ENCODE measurements at regions not wholly inside any gene's neighbourhood (a gene's known extent, or its start where the extent isn't known, plus 50 kb on each side); places are given as distances from the start of the nearest gene placed in this dataset.

GRCh38 chr15:70318594-70319465, 221.1 kb upstream of the TLE3 start (continued):
- TF ChIP-seq, protein P1, sequence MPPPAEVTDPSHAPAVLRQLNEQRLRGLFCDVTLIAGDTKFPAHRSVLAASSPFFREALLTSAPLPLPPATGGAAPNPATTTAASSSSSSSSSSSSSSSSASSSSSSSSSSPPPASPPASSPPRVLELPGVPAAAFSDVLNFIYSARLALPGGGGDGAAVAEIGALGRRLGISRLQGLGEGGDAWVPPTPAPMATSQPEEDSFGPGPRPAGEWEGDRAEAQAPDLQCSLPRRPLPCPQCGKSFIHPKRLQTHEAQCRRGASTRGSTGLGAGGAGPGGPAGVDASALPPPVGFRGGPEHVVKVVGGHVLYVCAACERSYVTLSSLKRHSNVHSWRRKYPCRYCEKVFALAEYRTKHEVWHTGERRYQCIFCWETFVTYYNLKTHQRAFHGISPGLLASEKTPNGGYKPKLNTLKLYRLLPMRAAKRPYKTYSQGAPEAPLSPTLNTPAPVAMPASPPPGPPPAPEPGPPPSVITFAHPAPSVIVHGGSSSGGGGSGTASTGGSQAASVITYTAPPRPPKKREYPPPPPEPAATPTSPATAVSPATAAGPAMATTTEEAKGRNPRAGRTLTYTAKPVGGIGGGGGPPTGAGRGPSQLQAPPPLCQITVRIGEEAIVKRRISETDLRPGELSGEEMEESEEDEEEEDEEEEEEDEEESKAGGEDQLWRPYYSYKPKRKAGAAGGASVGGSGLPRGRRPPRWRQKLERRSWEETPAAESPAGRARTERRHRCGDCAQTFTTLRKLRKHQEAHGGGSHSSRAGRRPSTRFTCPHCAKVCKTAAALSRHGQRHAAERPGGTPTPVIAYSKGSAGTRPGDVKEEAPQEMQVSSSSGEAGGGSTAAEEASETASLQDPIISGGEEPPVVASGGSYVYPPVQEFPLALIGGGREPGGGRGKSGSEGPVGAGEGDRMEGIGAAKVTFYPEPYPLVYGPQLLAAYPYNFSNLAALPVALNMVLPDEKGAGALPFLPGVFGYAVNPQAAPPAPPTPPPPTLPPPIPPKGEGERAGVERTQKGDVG (CRISPR knock-in tag; IDR thresholded peaks at IDR 0.05): no peak
- TF ChIP-seq, protein P2, sequence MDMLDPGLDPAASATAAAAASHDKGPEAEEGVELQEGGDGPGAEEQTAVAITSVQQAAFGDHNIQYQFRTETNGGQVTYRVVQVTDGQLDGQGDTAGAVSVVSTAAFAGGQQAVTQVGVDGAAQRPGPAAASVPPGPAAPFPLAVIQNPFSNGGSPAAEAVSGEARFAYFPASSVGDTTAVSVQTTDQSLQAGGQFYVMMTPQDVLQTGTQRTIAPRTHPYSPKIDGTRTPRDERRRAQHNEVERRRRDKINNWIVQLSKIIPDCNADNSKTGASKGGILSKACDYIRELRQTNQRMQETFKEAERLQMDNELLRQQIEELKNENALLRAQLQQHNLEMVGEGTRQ (IDR thresholded peaks at IDR 0.05; ENCODE audit: borderline replicate concordance, low read depth, low read length): no peak
- TF ChIP-seq CEBPB (IDR thresholded peaks at IDR 0.05; ENCODE audit: borderline replicate concordance in 1 of 2, low read depth in 2 of 2, low read length in 2 of 2) (no peak), CREM (IDR thresholded peaks at IDR 0.05; ENCODE audit: low read depth) (no peak)
- TF ChIP-seq, protein P3, sequence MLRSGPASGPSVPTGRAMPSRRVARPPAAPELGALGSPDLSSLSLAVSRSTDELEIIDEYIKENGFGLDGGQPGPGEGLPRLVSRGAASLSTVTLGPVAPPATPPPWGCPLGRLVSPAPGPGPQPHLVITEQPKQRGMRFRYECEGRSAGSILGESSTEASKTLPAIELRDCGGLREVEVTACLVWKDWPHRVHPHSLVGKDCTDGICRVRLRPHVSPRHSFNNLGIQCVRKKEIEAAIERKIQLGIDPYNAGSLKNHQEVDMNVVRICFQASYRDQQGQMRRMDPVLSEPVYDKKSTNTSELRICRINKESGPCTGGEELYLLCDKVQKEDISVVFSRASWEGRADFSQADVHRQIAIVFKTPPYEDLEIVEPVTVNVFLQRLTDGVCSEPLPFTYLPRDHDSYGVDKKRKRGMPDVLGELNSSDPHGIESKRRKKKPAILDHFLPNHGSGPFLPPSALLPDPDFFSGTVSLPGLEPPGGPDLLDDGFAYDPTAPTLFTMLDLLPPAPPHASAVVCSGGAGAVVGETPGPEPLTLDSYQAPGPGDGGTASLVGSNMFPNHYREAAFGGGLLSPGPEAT (IDR thresholded peaks at IDR 0.05; ENCODE audit: low read depth): no peak
- TF ChIP-seq, protein P4, sequence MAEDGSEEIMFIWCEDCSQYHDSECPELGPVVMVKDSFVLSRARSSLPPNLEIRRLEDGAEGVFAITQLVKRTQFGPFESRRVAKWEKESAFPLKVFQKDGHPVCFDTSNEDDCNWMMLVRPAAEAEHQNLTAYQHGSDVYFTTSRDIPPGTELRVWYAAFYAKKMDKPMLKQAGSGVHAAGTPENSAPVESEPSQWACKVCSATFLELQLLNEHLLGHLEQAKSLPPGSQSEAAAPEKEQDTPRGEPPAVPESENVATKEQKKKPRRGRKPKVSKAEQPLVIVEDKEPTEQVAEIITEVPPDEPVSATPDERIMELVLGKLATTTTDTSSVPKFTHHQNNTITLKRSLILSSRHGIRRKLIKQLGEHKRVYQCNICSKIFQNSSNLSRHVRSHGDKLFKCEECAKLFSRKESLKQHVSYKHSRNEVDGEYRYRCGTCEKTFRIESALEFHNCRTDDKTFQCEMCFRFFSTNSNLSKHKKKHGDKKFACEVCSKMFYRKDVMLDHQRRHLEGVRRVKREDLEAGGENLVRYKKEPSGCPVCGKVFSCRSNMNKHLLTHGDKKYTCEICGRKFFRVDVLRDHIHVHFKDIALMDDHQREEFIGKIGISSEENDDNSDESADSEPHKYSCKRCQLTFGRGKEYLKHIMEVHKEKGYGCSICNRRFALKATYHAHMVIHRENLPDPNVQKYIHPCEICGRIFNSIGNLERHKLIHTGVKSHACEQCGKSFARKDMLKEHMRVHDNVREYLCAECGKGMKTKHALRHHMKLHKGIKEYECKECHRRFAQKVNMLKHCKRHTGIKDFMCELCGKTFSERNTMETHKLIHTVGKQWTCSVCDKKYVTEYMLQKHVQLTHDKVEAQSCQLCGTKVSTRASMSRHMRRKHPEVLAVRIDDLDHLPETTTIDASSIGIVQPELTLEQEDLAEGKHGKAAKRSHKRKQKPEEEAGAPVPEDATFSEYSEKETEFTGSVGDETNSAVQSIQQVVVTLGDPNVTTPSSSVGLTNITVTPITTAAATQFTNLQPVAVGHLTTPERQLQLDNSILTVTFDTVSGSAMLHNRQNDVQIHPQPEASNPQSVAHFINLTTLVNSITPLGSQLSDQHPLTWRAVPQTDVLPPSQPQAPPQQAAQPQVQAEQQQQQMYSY (CRISPR knock-in tag; IDR thresholded peaks at IDR 0.05): no peak
